IMR-90 (cell line): ENCODE measurements at regions not wholly inside any gene's neighbourhood (a gene's known extent, or its start where the extent isn't known, plus 50 kb on each side); places are given as distances from the start of the nearest gene placed in this dataset.

Experiments used
- ATAC-seq: fragments of 200-7000 bp; cut with Tn5 transposase; 2 replicates; pipeline ENCODE4 v1.9.1; 2020; ENCODE audit warnings: low read depth, mild to moderate bottlenecking, moderate library complexity
- BruUV-seq: library from RNA; stranded (reverse); fragments of 400-500 nt; replicated peaks from 2 replicates; lab custom pipeline; 2021; lab: Mats Ljungman, UMichigan
- CTCF ChIA-PET: fragments of 300-600 bp; formaldehyde crosslinking; extraction: SDS; loops from one replicate; lab custom pipeline; 2021; ENCODE audit warnings: antibody characterized with exemption; lab: Yijun Ruan, JAX
- POLR2A ChIA-PET: fragments of 300-600 bp; sonication (Branson Sonifier 250); formaldehyde crosslinking; loops from one replicate; lab custom pipeline; 2022; ENCODE audit warnings: antibody characterized with exemption; ENCODE audit not compliant: unreplicated experiment; lab: Charles Lee
- DNase-seq: peaks from one replicate; pipeline ENCODE4 v3.0.0; 2013
- H2AFZ ChIP-seq: replicated peaks from 2 replicates; pipeline ENCODE3; 2013; ENCODE audit warnings: low read length, mild to moderate bottlenecking; ENCODE audit not compliant: poor library complexity
- H2AK5ac ChIP-seq: 2 replicates; pipeline ENCODE4 v1.6.1; 2013; ENCODE audit warnings: low read depth, low read length, inconsistent platforms
- H2AK9ac ChIP-seq: replicated peaks from 2 replicates; pipeline ENCODE3; 2013; ENCODE audit warnings: mild to moderate bottlenecking, low read depth, low read length, moderate library complexity; ENCODE audit not compliant: poor library complexity
- H2BK120ac ChIP-seq: 2 replicates; pipeline ENCODE4 v1.6.1; 2013; ENCODE audit warnings: low read depth, low read length, inconsistent platforms
- H2BK15ac ChIP-seq: 3 replicates; pipeline ENCODE4 v1.6.1; 2013; ENCODE audit warnings: low read depth, low read length, inconsistent platforms
- H2BK20ac ChIP-seq: 2 replicates; pipeline ENCODE4 v1.6.1; 2013; ENCODE audit warnings: low read depth, mild to moderate bottlenecking, inconsistent platforms, low read length, moderate library complexity
- H2BK5ac ChIP-seq: 2 replicates; pipeline ENCODE4 v1.6.1; 2013; ENCODE audit warnings: mild to moderate bottlenecking, low read depth, low read length, inconsistent platforms; ENCODE audit not compliant: poor library complexity, severe bottlenecking
- H3K14ac ChIP-seq: replicated peaks from 2 replicates; pipeline ENCODE4 v1.6.1; 2013; ENCODE audit warnings: low read depth, low read length, inconsistent platforms
- H3K18ac ChIP-seq: 2 replicates; pipeline ENCODE4 v1.6.1; 2013; ENCODE audit warnings: low read depth, low read length, control low read depth
- H3K23ac ChIP-seq: 2 replicates; pipeline ENCODE4 v1.6.1; 2013; ENCODE audit warnings: low read depth, low read length, inconsistent platforms
- H3K27ac ChIP-seq: 2 replicates; pipeline ENCODE4 v1.5.1; 2013; ENCODE audit warnings: mild to moderate bottlenecking, control low read depth, low read length; ENCODE audit not compliant: insufficient read depth
- H3K27me3 ChIP-seq: 2 replicates; pipeline ENCODE4 v1.6.1; 2013; ENCODE audit warnings: low read length; ENCODE audit not compliant: control insufficient read depth, insufficient read depth
- H3K36me3 ChIP-seq: 2 replicates; pipeline ENCODE4 v1.6.1; 2013; ENCODE audit warnings: low read length, mixed read lengths; ENCODE audit not compliant: control insufficient read depth, insufficient read depth
- H3K4ac ChIP-seq: 2 replicates; pipeline ENCODE4 v1.6.1; 2013; ENCODE audit warnings: low read depth, low read length, inconsistent platforms
- H3K4me1 ChIP-seq: 2 replicates; pipeline ENCODE4 v1.6.1; 2013; ENCODE audit warnings: low read length, mixed read lengths; ENCODE audit not compliant: control insufficient read depth, insufficient read depth
- H3K4me2 ChIP-seq: 2 replicates; pipeline ENCODE4 v1.6.1; 2013; ENCODE audit warnings: low read depth, mild to moderate bottlenecking, control low read depth, low read length, moderate library complexity
- H3K4me3 ChIP-seq: 2 replicates; pipeline ENCODE4 v1.5.1; 2013; ENCODE audit warnings: low read depth, mild to moderate bottlenecking, control low read depth, low read length, moderate library complexity; ENCODE audit not compliant: insufficient read depth
- H3K56ac ChIP-seq: 2 replicates; pipeline ENCODE4 v1.6.1; 2013; ENCODE audit warnings: low read length, inconsistent platforms; ENCODE audit not compliant: insufficient read depth; ENCODE audit errors: extremely low read depth
- H3K79me1 ChIP-seq, 2 experiments: 2 replicates each; pipeline ENCODE4 v1.6.1; 2013; ENCODE audit warnings: low read length in 2 of 2, inconsistent platforms in 1 of 2, low read depth in 1 of 2
- H3K9ac ChIP-seq: 2 replicates; pipeline ENCODE4 v1.6.1; 2013; ENCODE audit warnings: low read depth, low read length, control low read depth
- H3K9me1 ChIP-seq: 2 replicates; pipeline ENCODE4 v1.6.1; 2013; ENCODE audit warnings: low read length, inconsistent platforms; ENCODE audit not compliant: insufficient read depth
- H3K9me3 ChIP-seq: 2 replicates; pipeline ENCODE4 v1.6.1; 2013; ENCODE audit warnings: low read length; ENCODE audit not compliant: control insufficient read depth, insufficient read depth
- H4K20me1 ChIP-seq: 2 replicates; pipeline ENCODE4 v1.6.1; 2013; ENCODE audit warnings: low read length, inconsistent platforms; ENCODE audit not compliant: insufficient read depth
- H4K5ac ChIP-seq: 2 replicates; pipeline ENCODE4 v1.6.1; 2013; ENCODE audit warnings: mild to moderate bottlenecking, low read depth, low read length, control low read depth
- H4K8ac ChIP-seq, 2 experiments: 2 replicates each; pipeline ENCODE4 v1.6.1; 2013; ENCODE audit warnings: low read depth in 2 of 2, low read length in 2 of 2, control low read depth in 1 of 2, inconsistent platforms in 1 of 2
- H4K91ac ChIP-seq: 2 replicates; pipeline ENCODE4 v1.6.1; 2013; ENCODE audit warnings: low read depth, low read length, inconsistent platforms; ENCODE audit not compliant: insufficient read depth
- CTCF ChIP-seq: conservative IDR thresholded peaks from 2 replicates; pipeline ENCODE4 v1.5.1; 2012; ENCODE audit warnings: mild to moderate bottlenecking, low read depth, low read length, improper control_type of control experiment
- FOS ChIP-seq: fragments of 150-350 bp; IDR thresholded peaks from 2 replicates; pipeline ENCODE4 v1.6.1; 2016; ENCODE audit warnings: low read depth, low read length
- MXI1 ChIP-seq: IDR thresholded peaks from 2 replicates; pipeline ENCODE4 v1.6.1; 2012; ENCODE audit warnings: low read depth, mild to moderate bottlenecking, low read length, moderate library complexity, borderline replicate concordance
- NFE2L2 ChIP-seq: fragments of 150-350 bp; IDR thresholded peaks from 2 replicates; pipeline ENCODE4 v1.6.1; 2016; ENCODE audit warnings: low read depth, mild to moderate bottlenecking, low read length
- POLR2A ChIP-seq: IDR thresholded peaks from 2 replicates; pipeline ENCODE4 v1.6.1; 2012; ENCODE audit warnings: mild to moderate bottlenecking, low read depth, low read length
- RAD21 ChIP-seq: IDR thresholded peaks from 2 replicates; pipeline ENCODE4 v1.6.1; 2012; ENCODE audit warnings: low read length, improper control_type of control experiment
- SMC3 ChIP-seq: fragments of 150-350 bp; IDR thresholded peaks from 2 replicates; pipeline ENCODE4 v1.6.1; 2016; ENCODE audit warnings: low read depth, mild to moderate bottlenecking, antibody characterized with exemption, low read length, moderate library complexity
- USF2 ChIP-seq: fragments of 150-350 bp; IDR thresholded peaks from 2 replicates; pipeline ENCODE4 v1.6.1; 2017; ENCODE audit warnings: mild to moderate bottlenecking, antibody characterized with exemption, low read length, low read depth
- WGBS, 2 experiments: methylation state at CpG; one replicate each; pipeline versions ENCODE4 v1.1.5 to v1.1.7; 2013; ENCODE audit warnings: missing lambda C conversion rate in 2 of 2; ENCODE audit not compliant: insufficient read length in 1 of 2; ENCODE audit errors: extremely low coverage in 2 of 2; 5-methylcytosine and 5-hydroxymethylcytosine counted together
- dilution Hi-C: fragments of 300-500 bp; cut with HindIII; formaldehyde crosslinking; loops from one replicate; pipeline ENCODE4 v1.14.3; 2018; ENCODE audit warnings: low sequenced_read_pairs; ENCODE audit not compliant: unreplicated experiment
- in situ Hi-C: fragments of 300-500 bp; cut with MboI; formaldehyde crosslinking; loops from 3 replicates; pipeline ENCODE4 v1.14.3; 2019; ENCODE audit warnings: low sequenced_read_pairs, inconsistent platforms, mixed read lengths
- intact Hi-C: fragments of 100-400 bp; cut with micrococcal nuclease; formaldehyde crosslinking; loops from 2 replicates; pipeline ENCODE4 v1.10.0; 2022

DNA sequence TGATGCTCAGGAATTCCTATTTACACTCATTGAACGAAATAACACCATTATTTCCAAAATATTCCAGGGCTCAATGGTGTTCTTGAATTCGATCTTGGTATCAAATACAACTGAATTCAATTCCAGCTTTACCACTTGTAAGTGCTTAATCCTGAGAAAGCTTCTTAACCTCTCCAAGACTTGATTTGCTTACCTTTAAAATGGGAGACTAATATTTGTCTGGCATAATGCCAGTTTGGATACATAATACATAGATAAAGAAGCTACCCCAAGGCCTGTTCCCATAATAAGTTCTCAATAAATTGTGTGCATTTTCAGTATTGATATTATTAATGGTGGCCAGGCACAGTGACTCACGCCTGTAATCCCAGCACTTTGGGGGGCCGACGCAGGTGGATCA, 368.9 kb upstream of the MAF start:
- Histone ChIP-seq H3K4me1 (no peaks in the 10 kb centered on the region), H3K9me1 (no peaks in the 10 kb centered on the region), H3K36me3 (no peaks in the 10 kb centered on the region), H2AK9ac (no peak overlapping the region), H2BK20ac (no peak overlapping the region), H4K5ac (no peak overlapping the region), H2AK5ac (no peak overlapping the region), H3K27me3 (no peaks in the 10 kb centered on the region), H3K4ac (no peak overlapping the region), H3K27ac (no peak overlapping the region), H4K20me1 (no peaks in the 10 kb centered on the region), H3K79me1 (no peaks in the 10 kb centered on the region), H4K8ac (no peak overlapping the region), H3K14ac (no peak overlapping the region), H3K4me2 (no peak overlapping the region), H3K18ac (no peak overlapping the region), H3K9me3 (peaks cover 7% of the 10 kb centered on the region), H3K56ac (no peak overlapping the region), H2AFZ (no peak overlapping the region), H2BK5ac (no peak overlapping the region), H2BK15ac (no peak overlapping the region), H3K4me3 (no peak overlapping the region), H4K91ac (no peak overlapping the region), H3K23ac (no peak overlapping the region), H2BK120ac (no peak overlapping the region), H3K9ac (no peak overlapping the region)
- WGBS, 2 experiments, result no CpG with 5 or more reads among the region's 5 CpGs
- TF ChIP-seq CTCF (no peak), USF2 (no peak), NFE2L2 (no peak), MXI1 (no peak), SMC3 (no peak), RAD21 (no peak), FOS (no peak), POLR2A (no peak)
- BruUV-seq, result no TSS peak
- in situ Hi-C loops, result no loop called here
- CTCF ChIA-PET, result no interaction called here
- ATAC-seq (no peak), DNase-seq (no peak)
- intact Hi-C loops, result no loop called here
- POLR2A ChIA-PET, result no interaction called here
- dilution Hi-C loops, result no loop called here
